Spleen (tissue), 11 donors: ENCODE measurements at regions not wholly inside any gene's neighbourhood (a gene's known extent, or its start where the extent isn't known, plus 50 kb on each side); places are given as distances from the start of the nearest gene placed in this dataset.

ENCODE experiments used
- DNase-seq: peaks from one replicate; pipeline ENCODE4 v3.0.0-alpha.2; 2020
- H3K27ac ChIP-seq, 8 donors: fragments of 200-600 bp; sonication (generic) in 7 of 8; 1 replicate in 4 of 8; 2 replicates in 4 of 8; pipeline versions ENCODE4 v1.5.0 to v1.8.0; 2016 to 2021; ENCODE audit warnings: inconsistent platforms in 4 of 8, mild to moderate bottlenecking in 4 of 8, moderate library complexity in 1 of 8
- H3K27me3 ChIP-seq, 7 donors: fragments of 200-600 bp; sonication (generic) in 6 of 7; replicated peaks in 1 of 7; 1 replicate in 4 of 7; 2 replicates in 3 of 7; pipeline versions ENCODE4 v1.5.0 to v1.8.0; 2016 to 2021; ENCODE audit warnings: inconsistent platforms in 3 of 7, mild to moderate bottlenecking in 1 of 7
- H3K36me3 ChIP-seq, 6 donors: fragments of 200-600 bp; sonication (generic) in 5 of 6; 1 replicate in 4 of 6; 2 replicates in 2 of 6; pipeline versions ENCODE4 v1.5.0 to v1.8.0; 2016 to 2021; ENCODE audit warnings: inconsistent platforms in 2 of 6
- H3K4me1 ChIP-seq, 6 donors: fragments of 200-600 bp; sonication (generic) in 5 of 6; 1 replicate in 3 of 6; 2 replicates in 3 of 6; pipeline versions ENCODE4 v1.5.0 to v1.8.0; 2016 to 2021; ENCODE audit warnings: inconsistent platforms in 3 of 6
- H3K4me3 ChIP-seq, 8 donors: fragments of 200-600 bp; sonication (generic) in 7 of 8; 1 replicate in 4 of 8; 2 replicates in 4 of 8; pipeline versions ENCODE4 v1.5.0 to v1.8.0; 2016 to 2021; ENCODE audit warnings: inconsistent platforms in 4 of 8, mild to moderate bottlenecking in 4 of 8, moderate library complexity in 2 of 8
- H3K9me3 ChIP-seq, 8 donors: fragments of 200-600 bp; sonication (generic) in 7 of 8; 1 replicate in 4 of 8; 2 replicates in 4 of 8; pipeline versions ENCODE4 v1.5.0 to v1.8.0; 2016 to 2021; ENCODE audit warnings: inconsistent platforms in 4 of 8
- CTCF ChIP-seq, 11 experiments: fragments of 200-600 bp in 7 of 11; fragments of 450-650 bp in 4 of 11; sonication (generic) in 4 of 11; IDR thresholded peaks in 8 of 11; conservative IDR thresholded peaks in 3 of 11; 1 replicate in 7 of 11; 2 replicates in 4 of 11; pipeline versions ENCODE4 v1.4.0 to v1.8.0; 2016 to 2021; ENCODE audit warnings: antibody characterized with exemption in 11 of 11, inconsistent platforms in 4 of 11, mild to moderate bottlenecking in 1 of 11
- POLR2A ChIP-seq, 3 donors: fragments of 450-650 bp; IDR thresholded peaks; one replicate each; pipeline ENCODE4 v1.5.1; 2017; ENCODE audit warnings: antibody characterized with exemption in 3 of 3, mild to moderate bottlenecking in 1 of 3
- POLR2AphosphoS5 ChIP-seq, 3 donors: sonication (generic); formaldehyde crosslinking; IDR thresholded peaks; one replicate each; pipeline ENCODE4 v1.5.1; 2017; ENCODE audit warnings: antibody characterized with exemption in 3 of 3
- whole genome bisulfite sequencing, 5 donors: extraction: QIAGEN DNeasy Blood & Tissue Kit in 3 of 5; methylation state at CpG; one replicate each; pipeline versions ENCODE4 v1.1.5 to v1.1.7; 2013 to 2018; 5-methylcytosine and 5-hydroxymethylcytosine counted together
- intact Hi-C: fragments of 100-400 bp; cut with DNase I; formaldehyde crosslinking; loops from one replicate; pipeline ENCODE4 v1.15.0; 2023; ENCODE audit warnings: low total_unique reads
- donor health status: healthy with polysubstance abuse.
- donor health status: DM: no; HTN: no; CAD: no; lungs with moderate emphysema.
- donor health status: DM: no; HTN: no; CAD: no.
- donor health status: Bipolar disorder and iron deficiency.
- donor health status: healthy.
- donor health status: DM: no; HTN: no; CAD: no.
- donor health status: DM: yes; HTN: yes; CAD: no.

GRCh38 chrX:64805683-64806082, 170.6 kb downstream of the ZC4H2 start:
- Histone ChIP-seq H3K9me3 (peaks cover 0 to 39% (median 9%) of the 10 kb centered on the region in 8 donors), H3K4me1 (no peaks in the 10 kb centered on the region), H3K27ac (no peak overlapping the region), H3K36me3 (no peaks in the 10 kb centered on the region), H3K27me3 (no peaks in the 10 kb centered on the region), H3K4me3 (no peak overlapping the region)
- no peak for TF ChIP-seq POLR2A (IDR thresholded peaks at IDR 0.05)
- no peak for TF ChIP-seq POLR2AphosphoS5 (IDR thresholded peaks at IDR 0.05)
- TF ChIP-seq CTCF (IDR thresholded peaks at IDR 0.05 in 8 of 11, conservative IDR thresholded peaks at IDR 0.05 in 3 of 11) = no peak
- DNase-seq = no peak
- 88 to 100% (median 96%) methylated on average over 1 of the region's 1 CpG for WGBS, 5 donors
- intact Hi-C loops = no loop called here

- no peak overlapping the region for H3K27ac ChIP-seq
- H3K36me3 ChIP-seq = no peaks in the 10 kb centered on the region
- no peak overlapping the region for H3K4me3 ChIP-seq
- H3K4me1 ChIP-seq = no peaks in the 10 kb centered on the region
- TF ChIP-seq CTCF (IDR thresholded peaks at IDR 0.05 in 8 of 11, conservative IDR thresholded peaks at IDR 0.05 in 3 of 11) (no peak), POLR2A (IDR thresholded peaks at IDR 0.05) (no peak), POLR2AphosphoS5 (IDR thresholded peaks at IDR 0.05) (no peak)
- intact Hi-C loops = no loop called here
- no peak for DNase-seq
- peaks cover 0 to 50% (median 15%) of the 10 kb centered on the region in 8 donors for H3K9me3 ChIP-seq
- H3K27me3 ChIP-seq = no peaks in the 10 kb centered on the region
Observed at GRCh38 chrX:64792598-64793337, 183.5 kb downstream of the ZC4H2 start.

GRCh38 chrX:64782923-64783322, 193.3 kb downstream of the ZC4H2 start:
- WGBS, 5 donors = 68 to 86% (median 83%) methylated on average over 5 of the region's 5 CpGs
- Histone ChIP-seq H3K4me1 (no peaks in the 10 kb centered on the region), H3K9me3 (peaks cover 12 to 23% (median 20%) of the 10 kb centered on the region in 8 donors), H3K4me3 (no peak overlapping the region), H3K27me3 (no peaks in the 10 kb centered on the region), H3K36me3 (no peaks in the 10 kb centered on the region), H3K27ac (no peak overlapping the region)
- intact Hi-C loops = no loop called here
- DNase-seq = no peak
- TF ChIP-seq POLR2A (IDR thresholded peaks at IDR 0.05) (no peak), POLR2AphosphoS5 (IDR thresholded peaks at IDR 0.05) (no peak), CTCF (IDR thresholded peaks at IDR 0.05 in 8 of 11, conservative IDR thresholded peaks at IDR 0.05 in 3 of 11) (no peak)

GRCh38 chrX:64758047-64758446, 218.2 kb downstream of the ZC4H2 start:
- TF ChIP-seq CTCF (IDR thresholded peaks at IDR 0.05 in 8 of 11, conservative IDR thresholded peaks at IDR 0.05 in 3 of 11) = no peak
- TF ChIP-seq POLR2AphosphoS5 (IDR thresholded peaks at IDR 0.05) = no peak
- TF ChIP-seq POLR2A (IDR thresholded peaks at IDR 0.05) = no peak
- Histone ChIP-seq H3K4me3 (no peak overlapping the region), H3K27ac (no peak overlapping the region), H3K36me3 (no peaks in the 10 kb centered on the region), H3K4me1 (no peaks in the 10 kb centered on the region), H3K9me3 (peaks cover 0 to 43% (median 0%) of the 10 kb centered on the region in 8 donors), H3K27me3 (no peaks in the 10 kb centered on the region)
- WGBS, 5 donors = 76 to 89% (median 86%) methylated on average over 4 of the region's 4 CpGs
- intact Hi-C loops = no loop called here
- DNase-seq = no peak
